ENCODE measurements at regions not wholly inside any gene's neighbourhood (a gene's known extent, or its start where the extent isn't known, plus 50 kb on each side); places are given as distances from the start of the nearest gene placed in this dataset.

GRCh38 chr9:73011181-73011750 lies 58.4 kb upstream of the ALDH1A1 start:
- TF ChIP-seq REST (IDR thresholded peaks at IDR 0.05; ENCODE audit: insufficient replicate concordance, low read depth) (no peak), SPI1 (IDR thresholded peaks at IDR 0.05; ENCODE audit: borderline replicate concordance, low read depth) (no peak), GABPA (IDR thresholded peaks at IDR 0.05; ENCODE audit: low read depth) (no peak), POLR2AphosphoS5 (IDR thresholded peaks at IDR 0.05; ENCODE audit: low read depth) (no peak), CTCF (IDR thresholded peaks at IDR 0.05; ENCODE audit: insufficient read depth, low read length) (no peak)
- no peak for DNase-seq (ENCODE audit: low read depth in 1 of 2, low spot score in 1 of 2)
- H3K4me3 ChIP-seq (replicated peaks; ENCODE audit: insufficient read depth, low read length): no peak overlapping the region
- H3K27ac ChIP-seq (replicated peaks): no peak overlapping the region
- peaks cover 3% of the 10 kb centered on the region for H3K27me3 ChIP-seq (ENCODE audit: insufficient read depth, poor library complexity, severe bottlenecking)

GRCh38 chr9:73009649-73010288 lies 56.9 kb upstream of the ALDH1A1 start:
- H3K27me3 ChIP-seq (ENCODE audit: insufficient read depth, poor library complexity, severe bottlenecking): peaks cover 3% of the 10 kb centered on the region
- no peak overlapping the region for H3K4me3 ChIP-seq (replicated peaks; ENCODE audit: insufficient read depth, low read length)
- no peak for DNase-seq (ENCODE audit: low read depth in 1 of 2, low spot score in 1 of 2)
- peak; percentile 31; the same call in 1 of the 2 replicates for TF ChIP-seq SPI1 (IDR thresholded peaks at IDR 0.05; ENCODE audit: borderline replicate concordance, low read depth)
- no peak for TF ChIP-seq GABPA (IDR thresholded peaks at IDR 0.05; ENCODE audit: low read depth)
- no peak overlapping the region for H3K27ac ChIP-seq (replicated peaks)

- H3K27ac ChIP-seq (replicated peaks): no peak overlapping the region
- H3K4me3 ChIP-seq (replicated peaks; ENCODE audit: insufficient read depth, low read length): no peak overlapping the region
- DNase-seq (ENCODE audit: low read depth in 1 of 2, low spot score in 1 of 2): no peak
- no peak for TF ChIP-seq POLR2AphosphoS5 (IDR thresholded peaks at IDR 0.05; ENCODE audit: low read depth)
- peaks cover 3% of the 10 kb centered on the region for H3K27me3 ChIP-seq (ENCODE audit: insufficient read depth, poor library complexity, severe bottlenecking)
Measured at GRCh38 chr9:73007966-73008672, 55.3 kb upstream of the ALDH1A1 start.

- Histone ChIP-seq H3K4me3 (replicated peaks; ENCODE audit: insufficient read depth, low read length) (no peak overlapping the region), H3K27me3 (ENCODE audit: insufficient read depth, poor library complexity, severe bottlenecking) (peaks cover 3% of the 10 kb centered on the region), H3K27ac (replicated peaks) (no peak overlapping the region)
- TF ChIP-seq SPI1 (IDR thresholded peaks at IDR 0.05; ENCODE audit: borderline replicate concordance, low read depth) (no peak), GABPA (IDR thresholded peaks at IDR 0.05; ENCODE audit: low read depth) (no peak), POLR2AphosphoS5 (IDR thresholded peaks at IDR 0.05; ENCODE audit: low read depth) (no peak), REST (IDR thresholded peaks at IDR 0.05; ENCODE audit: insufficient replicate concordance, low read depth) (no peak), CTCF (IDR thresholded peaks at IDR 0.05; ENCODE audit: insufficient read depth, low read length) (no peak)
- DNase-seq (ENCODE audit: low read depth in 1 of 2, low spot score in 1 of 2): no peak
Measured at GRCh38 chr9:73006986-73007385, 54.1 kb upstream of the ALDH1A1 start.

All from HL-60 (cell line).